HG03432 (cell line): ENCODE measurements at regions not wholly inside any gene's neighbourhood (a gene's known extent, or its start where the extent isn't known, plus 50 kb on each side); places are given as distances from the start of the nearest gene placed in this dataset.
"Not testable (repeated sequence)": the region's sequence is repeated elsewhere in the genome, so short reads cannot be mapped to it uniquely, and the experiment has no call there.

ENCODE experiments used
- ATAC-seq: cut with Tn5 transposase; IDR thresholded peaks from one replicate; pipeline ENCODE4 v1.9.1; 2021; ENCODE audit warnings: mild to moderate bottlenecking, moderate library complexity; ENCODE audit not compliant: unreplicated experiment

- no peak for ATAC-seq
These were observed 58.8 kb downstream of the PPP4R3C start for GRCh38 chrX:27404366-27404765.

- ATAC-seq: no peak
These were observed 64.0 kb downstream of the PPP4R3C start for GRCh38 chrX:27399146-27399456.

- no peak for ATAC-seq
These were observed 71.5 kb downstream of the PPP4R3C start for GRCh38 chrX:27391623-27392022.

GRCh38 chrX:27381419-27381818 is 81.7 kb downstream of the PPP4R3C start:
- no peak for ATAC-seq

GRCh38 chrX:27380163-27380845 is 82.8 kb downstream of the PPP4R3C start:
- no peak for ATAC-seq

GRCh38 chrX:27354021-27354420 is 109.1 kb downstream of the PPP4R3C start:
- no peak for ATAC-seq

- no peak for ATAC-seq
These were observed 112.7 kb downstream of the PPP4R3C start for GRCh38 chrX:27350476-27350875.

GRCh38 chrX:27336466-27337091 is 126.6 kb downstream of the PPP4R3C start:
- peak; percentile 53 for ATAC-seq

GRCh38 chrX:27321632-27322031 is 141.5 kb downstream of the PPP4R3C start:
- ATAC-seq: no peak

GRCh38 chrX:27309406-27309805 is 153.7 kb downstream of the PPP4R3C start:
- ATAC-seq: no peak

GRCh38 chrX:27307546-27307945 is 155.6 kb downstream of the PPP4R3C start:
- ATAC-seq: no peak

GRCh38 chrX:27292552-27292951 is 170.6 kb downstream of the PPP4R3C start:
- ATAC-seq: not testable (repeated sequence)

GRCh38 chrX:27276751-27277150 is 186.4 kb downstream of the PPP4R3C start:
- no peak for ATAC-seq

- ATAC-seq: no peak
These were observed 208.5 kb downstream of the PPP4R3C start for GRCh38 chrX:27254656-27255055.

- ATAC-seq: no peak
These were observed 211.8 kb downstream of the PPP4R3C start for GRCh38 chrX:27251369-27251768.

GRCh38 chrX:27242581-27242980 is 220.6 kb downstream of the PPP4R3C start:
- no peak for ATAC-seq

GRCh38 chrX:27241981-27242380 is 221.2 kb downstream of the PPP4R3C start:
- no peak for ATAC-seq

GRCh38 chrX:27240042-27240441 is 223.1 kb downstream of the PPP4R3C start:
- not testable (repeated sequence) for ATAC-seq

- no peak for ATAC-seq
These were observed 226.5 kb downstream of the PPP4R3C start for GRCh38 chrX:27236681-27237080.

GRCh38 chrX:27229721-27230120 is 233.4 kb downstream of the PPP4R3C start:
- ATAC-seq: no peak

- no peak for ATAC-seq
These were observed 240.5 kb downstream of the PPP4R3C start for GRCh38 chrX:27222661-27223060.

GRCh38 chrX:27186671-27187070 is 276.5 kb downstream of the PPP4R3C start:
- ATAC-seq: peak; percentile 60

- no peak for ATAC-seq
These were observed 299.9 kb downstream of the PPP4R3C start for GRCh38 chrX:27163236-27163635.
